SU-DHL-6 (cell line): ENCODE measurements at regions not wholly inside any gene's neighbourhood (a gene's known extent, or its start where the extent isn't known, plus 50 kb on each side); places are given as distances from the start of the nearest gene placed in this dataset.

Experiments
- EZH2phosphoT487 ChIP-seq: fragments of 200-600 bp; sonication (generic), shearing (Covaris generic); conservative IDR thresholded peaks from 2 replicates; pipeline ENCODE4 v1.6.1; 2018; ENCODE audit warnings: mild to moderate bottlenecking, antibody characterized with exemption, low read length, moderate library complexity, mixed read lengths
- TF ChIP-seq, protein P1 (sequence below): fragments of 200-600 bp; sonication (generic); IDR thresholded peaks from one replicate; pipeline ENCODE4 v1.5.1; 2017; ENCODE audit warnings: antibody characterized with exemption, mild to moderate bottlenecking, low read length, moderate library complexity; ENCODE audit not compliant: insufficient read depth, poor library complexity, severe bottlenecking

DNA sequence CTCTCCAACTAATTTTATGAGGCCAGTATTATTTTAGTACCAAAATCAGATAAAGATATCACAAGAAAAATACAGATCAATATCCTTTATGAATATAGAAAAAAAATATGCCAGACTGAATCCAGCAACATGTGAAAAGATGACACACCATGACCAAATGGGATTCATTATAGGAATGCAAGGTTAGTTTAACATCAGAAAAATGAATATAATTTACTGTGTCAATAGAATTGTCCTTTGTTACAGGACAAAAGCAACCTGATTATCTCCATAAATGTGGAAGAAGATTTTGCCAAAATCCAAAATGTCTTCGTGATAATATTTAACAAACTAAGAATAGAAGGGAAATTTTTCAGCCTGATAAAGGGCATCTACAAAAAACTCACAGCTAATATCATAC, 66.4 kb upstream of the DAB2 start:
- TF ChIP-seq, protein P1, sequence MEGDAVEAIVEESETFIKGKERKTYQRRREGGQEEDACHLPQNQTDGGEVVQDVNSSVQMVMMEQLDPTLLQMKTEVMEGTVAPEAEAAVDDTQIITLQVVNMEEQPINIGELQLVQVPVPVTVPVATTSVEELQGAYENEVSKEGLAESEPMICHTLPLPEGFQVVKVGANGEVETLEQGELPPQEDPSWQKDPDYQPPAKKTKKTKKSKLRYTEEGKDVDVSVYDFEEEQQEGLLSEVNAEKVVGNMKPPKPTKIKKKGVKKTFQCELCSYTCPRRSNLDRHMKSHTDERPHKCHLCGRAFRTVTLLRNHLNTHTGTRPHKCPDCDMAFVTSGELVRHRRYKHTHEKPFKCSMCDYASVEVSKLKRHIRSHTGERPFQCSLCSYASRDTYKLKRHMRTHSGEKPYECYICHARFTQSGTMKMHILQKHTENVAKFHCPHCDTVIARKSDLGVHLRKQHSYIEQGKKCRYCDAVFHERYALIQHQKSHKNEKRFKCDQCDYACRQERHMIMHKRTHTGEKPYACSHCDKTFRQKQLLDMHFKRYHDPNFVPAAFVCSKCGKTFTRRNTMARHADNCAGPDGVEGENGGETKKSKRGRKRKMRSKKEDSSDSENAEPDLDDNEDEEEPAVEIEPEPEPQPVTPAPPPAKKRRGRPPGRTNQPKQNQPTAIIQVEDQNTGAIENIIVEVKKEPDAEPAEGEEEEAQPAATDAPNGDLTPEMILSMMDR, result no peak
- no peak for TF ChIP-seq EZH2phosphoT487
